ENCODE measurements at regions not wholly inside any gene's neighbourhood (a gene's known extent, or its start where the extent isn't known, plus 50 kb on each side); places are given as distances from the start of the nearest gene placed in this dataset.

DNA sequence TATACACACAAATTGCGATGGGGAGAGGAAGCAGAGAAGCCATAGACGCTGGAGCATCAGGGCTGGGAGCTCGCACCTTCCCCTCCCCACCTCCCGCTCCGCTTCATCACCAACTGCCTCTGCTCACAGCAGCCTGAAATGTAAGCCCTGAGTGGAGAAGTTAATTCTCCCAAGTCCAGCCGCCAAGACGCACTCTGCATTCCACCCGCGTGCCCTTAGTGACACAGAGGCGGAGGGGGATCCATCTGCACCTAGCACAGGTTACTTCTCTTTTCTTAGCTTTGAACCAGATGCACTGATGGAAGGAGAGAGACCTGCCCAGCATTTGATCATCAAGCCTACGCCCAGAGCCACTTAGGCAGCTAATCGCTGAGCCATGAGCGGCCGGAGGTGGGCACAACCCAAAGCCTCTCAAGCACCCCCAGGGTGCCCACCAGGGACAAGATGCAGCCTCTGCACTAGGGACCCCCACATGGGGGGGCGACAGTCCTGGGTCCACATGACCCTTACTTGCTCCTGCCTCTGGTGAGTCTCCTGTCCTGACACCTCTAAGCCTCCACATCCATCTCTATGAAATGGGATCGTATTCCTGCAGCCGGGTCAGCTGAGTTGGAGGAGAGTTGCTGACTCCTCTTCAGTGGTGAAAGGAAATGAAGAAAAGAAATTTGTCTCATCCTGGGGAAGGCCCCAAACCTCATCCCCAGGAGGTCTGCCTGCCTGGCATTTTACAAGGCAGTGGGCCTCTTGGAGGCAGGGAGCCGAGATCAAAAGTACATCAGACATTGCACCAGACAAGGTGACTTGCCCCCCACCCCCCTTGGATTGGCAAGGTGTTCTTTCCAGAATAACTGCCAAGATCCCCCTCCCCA lies 316.2 kb downstream of the MATN1 start:
- peak; percentile 4 for DNase-seq (ENCODE audit: low read depth, low spot score)

DNA sequence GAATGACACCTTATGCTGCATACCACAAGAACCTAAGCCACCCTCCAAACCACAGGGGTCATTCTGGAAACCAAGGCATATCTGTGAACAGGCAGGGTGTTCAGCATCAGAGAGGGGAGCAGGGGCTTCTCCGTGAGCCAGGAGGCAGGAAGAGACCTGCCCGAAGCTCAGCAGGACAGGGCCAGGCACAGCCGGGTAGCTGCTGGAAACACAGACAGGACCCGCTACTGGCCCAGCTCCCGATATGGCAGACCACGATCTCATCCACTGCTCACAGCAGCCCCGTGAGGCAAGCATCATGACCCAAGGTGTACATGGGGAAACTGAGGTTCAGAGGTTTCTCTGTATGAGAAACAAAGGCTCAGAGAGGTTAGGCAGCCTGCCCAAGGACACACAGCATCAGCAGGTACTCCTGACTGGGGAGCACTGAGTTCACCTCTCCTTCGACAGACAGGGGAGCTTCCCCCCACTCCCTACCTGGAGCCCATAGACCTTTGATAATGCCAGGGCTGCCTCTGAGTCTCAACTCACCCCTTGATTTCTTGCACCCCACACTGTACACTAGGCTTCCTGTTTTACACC lies 317.7 kb downstream of the MATN1 start:
- no peak for DNase-seq (ENCODE audit: low read depth, low spot score)

DNA sequence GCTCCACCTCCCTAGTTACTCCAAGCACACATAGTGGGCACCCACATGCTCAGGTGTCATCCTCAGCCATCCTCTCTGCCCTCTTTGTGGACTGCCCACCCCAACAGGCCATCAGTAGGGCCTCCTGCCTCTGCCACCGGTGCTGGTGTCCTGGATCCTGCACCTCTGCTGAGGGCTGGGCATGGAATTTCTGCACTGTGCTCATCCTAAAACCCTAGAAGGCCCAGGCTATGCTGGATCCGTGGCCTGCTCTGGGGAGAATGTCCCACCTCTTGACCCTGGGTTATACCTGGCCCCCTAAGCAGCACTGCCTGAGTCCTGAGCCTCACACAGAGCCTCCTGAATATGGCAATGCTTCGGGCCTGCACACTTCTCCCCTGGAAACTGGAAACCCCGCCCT lies 318.3 kb downstream of the MATN1 start:
- DNase-seq (ENCODE audit: low read depth, low spot score): no peak

DNA sequence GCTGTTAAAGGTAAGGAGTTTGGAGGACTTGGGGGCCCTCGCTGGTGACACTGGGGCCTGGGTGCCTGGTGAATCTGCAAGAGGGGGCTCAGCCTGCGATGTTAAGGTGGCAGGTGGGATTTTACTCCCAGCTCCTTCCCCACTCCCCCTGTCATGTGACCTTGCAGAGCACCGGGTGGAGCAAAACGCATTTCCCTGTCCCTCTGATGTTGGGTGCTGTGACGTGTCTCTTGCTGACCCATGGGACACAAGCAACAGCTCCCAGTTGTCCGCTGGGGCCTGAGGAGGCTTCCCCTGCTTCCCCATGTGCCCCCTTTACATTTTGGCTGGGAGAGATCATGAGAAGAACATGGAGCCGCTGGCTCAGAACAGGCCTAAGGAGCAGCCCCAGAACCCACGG lies 319.0 kb downstream of the MATN1 start:
- DNase-seq (ENCODE audit: low read depth, low spot score): no peak

DNA sequence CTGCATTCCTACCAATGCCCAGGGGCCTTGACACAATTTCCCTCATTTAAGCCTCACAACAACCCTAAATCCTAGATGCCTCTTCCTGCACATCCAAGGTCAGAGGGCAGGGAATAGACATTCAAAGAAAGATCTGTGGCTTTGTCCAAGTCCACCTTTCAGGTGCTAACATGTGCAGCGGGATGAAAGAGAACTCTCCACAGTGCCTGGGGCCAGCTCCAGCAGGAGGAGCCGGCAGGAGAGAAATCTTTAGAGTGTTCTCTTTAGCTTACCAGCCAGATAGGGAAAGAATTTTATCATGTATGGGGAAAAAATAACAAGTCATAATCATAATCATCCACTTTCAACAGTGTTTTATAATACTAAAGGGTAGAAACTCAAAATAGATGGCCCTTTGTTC lies 319.7 kb downstream of the MATN1 start:
- DNase-seq (ENCODE audit: low read depth, low spot score): no peak

DNA sequence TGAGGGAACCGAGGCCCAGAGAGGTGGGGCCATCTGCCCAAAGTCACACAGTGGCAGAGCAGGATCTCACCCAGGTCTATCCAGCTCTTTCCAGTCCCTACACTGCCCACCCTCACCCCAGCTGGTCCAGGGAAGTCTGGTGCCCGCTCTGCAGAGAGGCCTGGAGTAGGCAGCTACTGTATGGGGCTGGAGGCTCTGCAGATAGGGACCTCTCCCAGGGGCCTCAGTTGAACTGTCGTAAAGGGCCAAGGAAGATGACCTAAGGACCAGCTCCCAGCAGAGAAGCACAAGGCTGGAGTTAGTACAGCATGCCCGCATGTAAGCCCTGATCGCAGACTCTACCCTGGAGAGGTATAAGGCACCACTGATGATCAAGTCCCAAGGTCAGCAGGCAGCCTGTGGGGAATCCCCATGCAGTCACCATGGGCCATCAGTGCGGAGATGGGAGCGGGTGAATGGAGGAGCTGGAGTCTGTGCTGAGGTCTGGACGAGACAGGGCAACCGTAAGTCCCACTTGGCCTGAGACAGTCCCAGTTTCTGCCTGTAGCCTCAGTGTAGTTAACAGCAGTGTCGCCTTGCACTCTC lies 320.2 kb downstream of the MATN1 start:
- no peak for DNase-seq (ENCODE audit: low read depth, low spot score)

DNA sequence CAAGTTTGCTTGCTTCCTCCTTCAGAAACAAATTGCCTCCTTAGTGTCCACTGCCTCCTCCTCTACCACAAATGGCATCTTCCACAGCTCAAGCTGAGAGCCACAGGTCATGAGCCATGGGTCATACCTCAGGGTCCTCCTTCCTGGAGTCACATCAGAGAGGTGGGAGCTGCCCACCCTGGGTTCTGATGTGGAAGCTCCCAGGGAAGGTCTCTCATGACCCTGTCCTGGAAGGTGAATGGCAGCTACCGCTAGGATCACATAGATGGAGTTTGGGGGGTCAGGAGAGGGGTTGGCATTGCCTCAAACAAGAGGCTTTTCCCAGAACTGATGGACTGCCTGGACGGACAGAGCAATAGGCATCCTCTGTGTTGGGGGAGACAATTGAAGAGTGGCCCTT lies 321.4 kb downstream of the MATN1 start:
- no peak for DNase-seq (ENCODE audit: low read depth, low spot score)

DNA sequence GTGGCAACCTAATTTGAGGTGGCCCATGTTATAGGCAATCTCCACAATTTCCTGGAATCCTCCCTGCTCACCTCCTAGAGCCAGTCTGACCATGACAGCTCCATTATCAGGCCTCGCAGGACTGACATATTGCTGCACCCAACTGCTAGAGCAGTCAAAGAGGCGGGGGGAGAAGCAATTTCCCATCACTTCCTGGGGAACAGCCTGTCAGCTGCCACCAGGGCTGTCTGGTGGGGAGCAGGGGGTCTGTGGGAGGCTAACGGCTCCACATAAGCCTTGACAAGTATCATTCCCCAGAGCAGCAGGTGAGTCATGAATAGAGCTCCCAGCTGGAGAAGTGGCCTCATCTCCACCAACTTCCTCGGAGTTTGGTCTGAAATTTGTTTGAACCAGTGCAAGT lies 322.9 kb downstream of the MATN1 start:
- no peak for DNase-seq (ENCODE audit: low read depth, low spot score)

DNA sequence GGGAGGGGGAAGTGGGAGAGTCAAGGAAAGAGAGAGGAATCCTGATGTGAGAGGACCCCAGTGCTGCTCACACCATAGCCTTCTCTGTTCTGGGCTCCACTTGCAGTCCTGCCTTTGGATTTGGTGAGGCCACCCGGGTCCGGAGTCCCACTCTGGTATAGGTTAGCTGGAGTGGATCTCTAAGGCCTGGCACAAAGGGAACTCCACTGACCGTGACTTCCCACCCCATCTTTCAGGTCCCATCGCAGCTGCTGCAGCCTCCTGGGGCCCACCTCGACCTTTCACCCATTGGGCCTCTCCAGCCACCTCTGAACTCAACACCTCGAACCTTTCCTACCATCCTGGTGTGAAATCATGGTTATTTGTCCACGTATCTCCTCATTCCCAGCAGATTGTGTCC lies 324.4 kb downstream of the MATN1 start:
- DNase-seq (ENCODE audit: low read depth, low spot score): no peak

DNA sequence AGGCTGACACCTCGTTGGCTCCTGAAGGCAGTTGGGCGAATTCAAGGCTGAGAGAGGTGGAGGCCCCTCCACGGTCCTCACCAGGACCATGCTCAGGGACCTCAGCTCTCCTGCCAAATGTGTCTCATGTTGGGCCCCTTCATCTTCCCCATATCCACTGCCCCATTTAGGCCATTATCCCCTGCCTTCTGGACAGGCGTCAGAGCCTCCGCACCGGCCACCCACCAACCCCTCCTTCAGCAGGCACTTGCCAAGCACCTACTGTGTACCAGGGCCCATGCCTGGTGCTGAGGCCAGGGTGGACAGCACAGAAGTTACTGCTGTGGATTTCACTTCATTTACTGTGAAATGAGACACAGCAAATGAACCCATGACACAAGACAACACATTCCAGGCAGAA lies 325.8 kb downstream of the MATN1 start:
- DNase-seq (ENCODE audit: low read depth, low spot score): no peak

DNA sequence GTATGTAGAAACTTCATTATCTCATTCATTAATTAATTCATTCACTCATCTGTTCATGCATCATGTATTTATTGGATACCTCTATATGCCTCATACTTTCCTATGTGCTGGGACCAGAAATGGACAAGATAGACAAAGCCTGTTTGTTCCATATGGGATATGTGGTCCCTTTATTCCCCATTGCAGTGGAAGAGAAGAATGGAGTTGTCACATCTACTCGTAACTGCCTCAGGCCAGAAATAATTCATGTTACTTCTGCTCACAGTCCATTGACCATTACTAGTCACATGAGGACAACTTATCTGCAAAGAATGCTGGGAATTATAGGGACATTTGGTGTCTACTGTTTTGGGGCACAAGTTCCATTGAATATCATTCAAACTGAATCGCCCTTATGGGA lies 327.8 kb downstream of the MATN1 start:
- DNase-seq (ENCODE audit: low read depth, low spot score): no peak

DNA sequence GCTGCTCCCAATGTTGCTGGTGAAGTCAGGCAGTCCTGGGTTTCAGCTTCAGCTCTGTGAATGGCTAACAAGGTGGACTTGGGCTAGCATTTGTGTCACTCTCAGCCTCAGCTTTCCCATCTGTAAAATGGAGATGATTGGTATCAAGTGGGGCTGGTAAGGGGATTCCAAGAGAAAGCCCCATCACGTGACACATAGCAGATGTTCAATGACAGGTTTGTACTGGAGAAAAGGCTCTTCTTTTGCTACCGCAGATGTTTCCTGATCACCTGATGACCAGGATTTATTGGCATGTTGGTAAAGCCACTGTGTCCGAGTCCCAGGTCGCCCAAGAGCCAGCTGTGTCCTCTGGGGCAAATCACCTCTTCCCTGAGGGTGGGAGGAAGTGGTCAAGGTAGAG lies 335.0 kb downstream of the MATN1 start:
- DNase-seq (ENCODE audit: low read depth, low spot score): no peak

DNA sequence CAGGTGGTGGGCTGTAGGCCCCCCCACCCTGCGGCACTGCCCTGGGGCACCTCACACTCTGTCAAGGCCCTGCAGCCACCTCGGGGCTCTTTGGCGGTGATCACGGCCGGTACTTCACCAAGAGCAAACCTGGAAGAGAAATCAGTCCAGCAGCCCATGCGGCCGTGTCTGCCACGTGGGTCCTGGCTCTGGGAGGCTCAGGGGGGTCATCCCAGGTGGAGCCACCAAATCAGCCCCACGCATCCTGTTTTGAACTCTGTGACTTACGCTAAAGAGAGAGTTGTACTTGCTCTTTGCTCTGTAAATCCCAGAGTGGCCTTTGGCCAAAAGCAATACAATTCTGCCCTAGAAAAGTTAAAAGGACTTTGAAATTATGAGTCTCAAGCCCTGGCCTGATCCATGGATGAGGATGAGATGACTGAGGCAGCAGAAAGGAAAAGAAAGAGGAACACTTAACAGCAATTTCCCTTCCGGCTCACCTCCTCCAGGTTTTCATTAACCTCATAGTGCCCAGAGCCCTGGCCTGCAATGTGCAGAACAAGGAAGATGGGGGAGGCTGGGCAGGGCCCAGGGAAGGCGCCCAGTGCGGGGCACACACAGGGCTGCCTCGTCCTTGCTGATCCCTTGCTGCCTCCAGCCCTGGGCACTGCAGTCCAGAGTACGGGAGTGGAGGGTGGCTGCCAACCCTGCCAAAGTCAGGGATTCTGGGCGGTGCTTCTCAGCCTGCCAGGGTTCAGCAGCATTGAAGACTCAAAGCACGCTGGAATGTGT lies 337.0 kb downstream of the MATN1 start:
- DNase-seq (ENCODE audit: low read depth, low spot score): no peak

DNA sequence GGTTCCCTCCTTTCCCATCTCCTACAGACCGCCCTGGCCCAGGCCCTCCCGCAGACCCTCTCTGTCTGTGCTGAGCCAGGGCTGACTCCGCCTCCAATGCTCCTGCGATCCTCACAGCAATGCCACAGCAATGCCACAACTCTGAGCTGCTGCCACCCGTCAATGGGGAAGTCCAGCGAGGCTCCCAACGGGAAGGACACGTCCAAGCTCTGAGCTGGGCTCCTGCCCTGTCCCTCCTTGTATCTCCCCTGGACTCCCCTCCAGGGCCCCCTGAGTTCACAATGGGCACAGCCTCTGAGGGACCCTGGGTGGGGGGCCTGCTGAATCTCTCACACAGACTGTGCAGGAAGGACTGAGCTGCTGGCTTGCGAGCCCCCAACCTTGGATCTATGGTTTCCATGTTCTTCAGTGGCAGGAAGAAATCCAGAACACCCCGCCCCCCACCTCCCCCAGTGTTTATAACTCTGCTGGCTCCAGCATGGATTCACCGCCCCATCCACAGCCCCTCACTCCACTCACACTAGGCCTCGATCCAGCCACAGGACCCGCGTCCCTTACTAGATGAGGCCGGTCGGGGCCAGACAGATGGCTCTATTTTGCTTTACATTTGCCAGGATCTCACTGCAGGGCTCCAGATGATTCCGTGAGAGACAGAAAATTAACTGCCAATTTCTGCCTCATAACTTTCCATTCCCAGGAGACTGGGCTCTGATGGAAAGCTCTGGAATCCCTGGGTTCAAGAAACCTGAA lies 338.0 kb downstream of the MATN1 start:
- DNase-seq (ENCODE audit: low read depth, low spot score): no peak

DNA sequence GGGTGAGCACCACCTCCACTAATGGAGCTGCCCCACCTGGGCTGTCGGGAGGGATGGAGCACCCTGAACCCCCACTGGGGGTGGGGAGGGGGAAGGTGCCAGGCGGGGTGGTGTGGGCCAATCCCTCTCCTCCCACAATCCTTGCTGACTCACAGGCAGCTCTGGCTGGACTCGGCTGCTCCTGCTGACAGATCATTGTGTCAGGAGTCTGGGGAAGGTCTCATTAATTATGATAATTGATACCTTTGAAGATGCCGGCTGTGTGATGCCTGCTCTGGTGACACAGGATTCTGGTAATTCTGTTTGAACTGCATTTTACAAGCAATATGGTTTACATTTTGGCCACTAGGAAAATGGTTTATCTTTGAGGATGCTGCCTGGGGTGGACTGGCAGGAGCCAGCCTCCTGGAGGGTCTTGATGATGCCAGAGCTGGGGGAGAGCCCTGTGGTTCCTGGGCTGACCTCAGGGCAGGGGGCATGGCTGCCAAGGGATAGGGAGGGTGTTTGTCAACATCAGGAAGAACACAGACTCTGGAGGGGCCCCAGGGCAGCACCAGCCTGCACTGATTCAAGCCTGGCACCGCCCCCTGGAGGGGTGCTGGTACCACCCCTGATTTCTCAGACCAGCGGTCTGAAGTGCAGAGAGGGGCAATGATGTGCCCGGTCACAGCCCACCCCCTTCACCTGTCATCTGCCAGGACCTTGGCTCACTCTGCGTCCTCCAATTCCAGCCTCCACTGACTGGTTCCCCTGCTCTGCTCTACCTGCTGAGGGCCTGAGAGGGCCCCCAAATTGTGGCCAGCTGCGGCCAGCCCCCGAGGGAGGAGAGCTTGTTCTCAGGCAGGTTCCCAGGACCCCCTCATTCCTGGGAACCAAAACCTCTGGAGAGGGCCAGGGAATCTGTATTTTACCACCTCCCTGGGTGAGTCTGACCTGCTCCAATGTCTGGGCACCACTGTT lies 338.8 kb downstream of the MATN1 start:
- DNase-seq (ENCODE audit: low read depth, low spot score): no peak

DNA sequence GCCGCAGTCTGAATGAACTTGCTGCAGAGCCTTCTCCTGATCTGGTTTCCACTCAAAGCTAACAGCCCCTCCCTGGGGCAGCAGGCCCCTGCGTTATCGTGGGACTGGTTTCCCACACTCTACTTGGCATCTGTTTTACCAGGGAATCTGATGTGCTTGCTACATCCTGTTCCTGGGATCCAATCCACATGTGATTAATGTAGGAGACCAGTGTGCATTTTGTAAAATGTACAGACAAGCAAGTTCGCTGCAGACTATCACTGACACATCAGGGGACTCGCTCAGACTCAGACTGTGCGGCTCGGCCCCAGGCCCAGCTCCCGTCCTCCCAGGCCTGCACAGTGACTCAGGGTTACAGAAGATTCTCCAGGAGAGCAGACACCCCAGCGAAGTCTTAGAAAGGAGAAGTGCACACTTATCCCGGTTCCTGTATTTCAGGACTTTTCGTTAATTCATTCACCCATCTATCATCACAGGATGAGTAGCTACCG lies 340.1 kb downstream of the MATN1 start:
- no peak for DNase-seq (ENCODE audit: low read depth, low spot score)

DNA sequence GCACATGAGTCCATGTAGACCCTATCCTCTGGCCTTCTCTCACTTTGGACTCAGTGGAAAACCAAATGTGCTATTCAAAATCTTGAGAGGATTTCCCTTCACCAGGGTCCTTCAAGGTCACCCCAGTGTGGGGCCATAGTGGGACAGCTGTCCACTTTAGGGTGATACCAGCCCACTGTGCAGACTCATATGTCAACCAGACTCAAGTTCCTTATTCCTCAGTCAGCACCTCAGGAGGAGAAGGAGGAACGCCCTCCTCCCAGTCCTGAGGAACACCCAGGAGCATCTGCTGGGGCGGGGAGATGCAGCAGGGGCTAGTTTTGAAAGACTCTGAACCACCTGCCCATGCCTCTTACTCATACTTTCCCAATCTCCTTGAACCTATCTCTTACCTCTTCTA lies 340.9 kb downstream of the MATN1 start:
- DNase-seq (ENCODE audit: low read depth, low spot score): no peak

DNA sequence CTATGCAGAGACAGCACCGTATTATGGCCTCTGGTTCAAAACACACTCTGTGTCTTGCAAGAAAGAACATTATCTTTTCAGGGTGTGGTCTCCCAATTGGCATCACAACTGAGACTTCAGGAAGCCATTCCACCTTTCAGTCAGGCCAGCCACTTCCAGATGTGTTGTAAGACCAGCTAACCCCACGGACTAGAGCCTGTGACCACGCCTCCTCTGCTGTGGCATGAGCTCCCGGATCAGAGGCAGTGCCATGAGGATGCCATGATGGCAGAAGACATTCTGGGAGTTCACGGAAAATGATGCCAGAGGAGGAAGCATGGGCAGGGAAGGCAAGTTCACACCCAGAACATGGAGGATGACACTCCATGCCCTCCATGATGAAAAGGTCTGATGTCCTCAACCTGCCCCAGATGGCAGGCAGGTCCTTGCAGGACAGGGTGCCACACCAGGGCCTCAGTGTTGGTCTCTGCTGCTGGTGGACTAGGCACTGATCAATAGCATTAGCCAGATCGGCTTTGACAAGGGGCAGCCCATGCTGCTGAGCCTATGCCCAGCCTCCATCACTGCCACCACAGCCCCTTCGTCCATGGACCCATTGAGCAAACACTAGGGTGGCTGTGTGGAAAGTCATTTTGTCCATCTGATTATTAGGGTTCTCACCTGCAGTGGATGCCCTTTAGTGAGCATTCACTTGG lies 341.6 kb downstream of the MATN1 start:
- DNase-seq (ENCODE audit: low read depth, low spot score): no peak

DNA sequence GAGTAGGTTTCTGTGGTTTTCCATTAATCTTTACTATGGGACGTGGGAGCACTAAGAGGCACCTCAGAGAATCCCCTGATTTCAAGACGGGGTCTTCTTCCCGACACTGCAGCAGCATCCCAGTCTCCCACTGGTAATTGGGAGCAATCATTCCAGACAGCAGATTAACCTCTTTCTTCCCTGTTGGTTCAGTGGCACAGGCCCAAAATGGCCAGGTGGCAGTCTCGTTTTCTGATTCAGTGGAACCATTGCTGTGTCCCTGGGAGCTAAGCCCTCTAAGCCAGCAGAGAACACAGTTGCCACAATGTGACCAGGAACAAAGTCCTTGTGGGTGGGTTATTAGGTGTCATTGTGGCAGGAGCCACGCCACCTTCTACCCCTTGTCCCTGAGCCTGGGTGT lies 342.1 kb downstream of the MATN1 start:
- DNase-seq (ENCODE audit: low read depth, low spot score): no peak

DNA sequence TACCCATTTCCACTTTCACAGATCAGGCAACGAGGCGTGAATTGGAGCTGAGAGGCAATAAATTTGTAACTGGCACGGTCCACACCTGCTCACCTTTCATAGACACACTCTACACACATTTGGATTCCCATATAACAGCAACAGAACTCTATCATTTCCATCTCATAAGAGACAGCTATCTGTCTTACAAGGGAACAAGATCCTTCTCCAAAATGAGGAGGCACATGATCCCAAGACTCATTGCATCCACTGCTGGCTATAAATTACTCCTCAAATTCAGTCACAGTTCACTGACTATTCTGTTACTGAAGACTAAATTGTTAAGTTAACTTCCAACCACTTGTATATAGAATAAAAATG lies 342.8 kb downstream of the MATN1 start:
- DNase-seq (ENCODE audit: low read depth, low spot score): no peak

All from astrocyte of the hippocampus (primary cell).